Endothelial cell of umbilical vein (primary cell): ENCODE measurements at regions not wholly inside any gene's neighbourhood (a gene's known extent, or its start where the extent isn't known, plus 50 kb on each side); places are given as distances from the start of the nearest gene placed in this dataset.
A peak's percentile ranks its signal among the peaks of the same experiment; 100 is the strongest.

Experiments
- BruUV-seq: library from RNA; stranded (reverse); fragments of 400-500 nt; replicated peaks from 2 replicates; lab custom pipeline; 2021; lab: Mats Ljungman, UMichigan
- CTCF ChIA-PET: fragments of 300-600, 350-600 bp; sonication (Branson Sonifier 250); formaldehyde crosslinking; loops from one replicate; lab custom pipeline; 2021; ENCODE audit warnings: antibody characterized with exemption, inconsistent platforms; lab: Charles Lee
- POLR2A ChIA-PET: fragments of 300-600, 350-600 bp; sonication (Branson Sonifier 250); formaldehyde crosslinking; loops from one replicate; lab custom pipeline; 2021; ENCODE audit warnings: antibody characterized with exemption, inconsistent platforms; lab: Charles Lee
- DNase-seq: peaks from one replicate; pipeline ENCODE4 v3.0.0-alpha.2; 2011; ENCODE audit warnings: low read depth, low spot score
- FAIRE-seq: peaks from 2 replicates; lab custom pipeline; 2011; peaks lifted over from hg19 to GRCh38; lab: Jason Lieb, UNC
- H2AFZ ChIP-seq: 2 replicates; pipeline ENCODE4 v1.6.0; 2012; ENCODE audit warnings: low read depth, low read length, control low read depth, inconsistent platforms
- H3K27ac ChIP-seq: 2 replicates; pipeline ENCODE4 v1.5.1; 2011; ENCODE audit warnings: low read depth, mild to moderate bottlenecking, control low read depth, low read length, moderate library complexity; ENCODE audit not compliant: insufficient read depth
- H3K27me3 ChIP-seq, 2 experiments: 2 replicates each; pipeline versions ENCODE4 v1.6.0 to v1.6.1; 2011; ENCODE audit warnings: low read length in 2 of 2, mixed read lengths in 1 of 2; ENCODE audit not compliant: control insufficient read depth in 2 of 2, insufficient read depth in 2 of 2
- H3K36me3 ChIP-seq, 2 experiments: 2 replicates in 1 of 2; 3 replicates in 1 of 2; pipeline ENCODE4 v1.5.1; 2011; ENCODE audit warnings: low read length in 2 of 2, mild to moderate bottlenecking in 1 of 2, moderate library complexity in 1 of 2; ENCODE audit not compliant: control insufficient read depth in 2 of 2, insufficient read depth in 2 of 2; ENCODE audit errors: extremely low read depth in 1 of 2
- H3K4me1 ChIP-seq: 3 replicates; pipeline ENCODE4 v1.5.1; 2011; ENCODE audit warnings: mild to moderate bottlenecking, low read length; ENCODE audit not compliant: control insufficient read depth, insufficient read depth; ENCODE audit errors: extremely low read depth
- H3K4me2 ChIP-seq: 2 replicates; pipeline ENCODE4 v1.6.1; 2011; ENCODE audit warnings: low read length, control low read depth, mixed read lengths; ENCODE audit not compliant: insufficient read depth
- H3K4me3 ChIP-seq, 3 experiments: fragments of 200-600 bp in 1 of 3; sonication (generic), shearing (Covaris generic) in 1 of 3; replicated peaks in 1 of 3; 2 replicates each; pipeline ENCODE4 v1.5.1; 2011 to 2016; ENCODE audit warnings: control low read depth in 3 of 3, low read length in 3 of 3, mild to moderate bottlenecking in 2 of 3, inconsistent platforms in 1 of 3, low read depth in 1 of 3, moderate library complexity in 1 of 3; ENCODE audit not compliant: insufficient read depth in 1 of 3
- H3K79me2 ChIP-seq: 2 replicates; pipeline ENCODE4 v1.6.0; 2012; ENCODE audit warnings: low read length, inconsistent platforms; ENCODE audit not compliant: control insufficient read depth, insufficient read depth
- H3K9ac ChIP-seq: replicated peaks from 2 replicates; pipeline ENCODE3; 2011; ENCODE audit warnings: low read length, control low read depth; ENCODE audit not compliant: insufficient read depth; ENCODE audit errors: extremely low read depth
- H3K9me1 ChIP-seq: replicated peaks from 3 replicates; pipeline ENCODE4 v1.6.0; 2011; ENCODE audit warnings: mild to moderate bottlenecking, low read length; ENCODE audit not compliant: control insufficient read depth, insufficient read depth; ENCODE audit errors: extremely low read depth
- H3K9me3 ChIP-seq: replicated peaks from 2 replicates; pipeline ENCODE4 v1.5.1; 2012; ENCODE audit warnings: low read length, inconsistent platforms; ENCODE audit not compliant: control insufficient read depth, insufficient read depth
- H4K20me1 ChIP-seq: replicated peaks from 2 replicates; pipeline ENCODE3; 2011; ENCODE audit warnings: mild to moderate bottlenecking, low read length; ENCODE audit not compliant: control insufficient read depth, insufficient read depth; ENCODE audit errors: extremely low read depth
- GATA2 ChIP-seq: IDR thresholded peaks from 2 replicates; pipeline ENCODE4 v1.7.0; 2011; ENCODE audit warnings: low read depth, mild to moderate bottlenecking, moderate library complexity, mixed read lengths, low read length; ENCODE audit not compliant: insufficient read length, insufficient read depth
- JUN ChIP-seq: IDR thresholded peaks from 2 replicates; pipeline ENCODE4 v1.6.1; 2011; ENCODE audit warnings: borderline replicate concordance, low read depth; ENCODE audit not compliant: insufficient read length, insufficient read depth
- POLR2A ChIP-seq: IDR thresholded peaks from 2 replicates; pipeline ENCODE4 v1.6.1; 2012; ENCODE audit warnings: low read depth, mild to moderate bottlenecking, control low read depth, low read length
- dilution Hi-C: fragments of 300-500 bp; cut with MboI; formaldehyde crosslinking; loops from one replicate; pipeline ENCODE4 v1.15.0; 2019; ENCODE audit warnings: low sequenced_read_pairs; ENCODE audit not compliant: extremely low pct_ligation_motif_present
- intact Hi-C: fragments of 100-400 bp; cut with micrococcal nuclease; formaldehyde crosslinking; loops from one replicate; pipeline ENCODE4 v1.10.0; 2022
- TF ChIP-seq, protein P1 (sequence below): IDR thresholded peaks from 2 replicates; pipeline ENCODE4 v1.6.1; 2011; ENCODE audit not compliant: insufficient read depth, insufficient read length

DNA sequence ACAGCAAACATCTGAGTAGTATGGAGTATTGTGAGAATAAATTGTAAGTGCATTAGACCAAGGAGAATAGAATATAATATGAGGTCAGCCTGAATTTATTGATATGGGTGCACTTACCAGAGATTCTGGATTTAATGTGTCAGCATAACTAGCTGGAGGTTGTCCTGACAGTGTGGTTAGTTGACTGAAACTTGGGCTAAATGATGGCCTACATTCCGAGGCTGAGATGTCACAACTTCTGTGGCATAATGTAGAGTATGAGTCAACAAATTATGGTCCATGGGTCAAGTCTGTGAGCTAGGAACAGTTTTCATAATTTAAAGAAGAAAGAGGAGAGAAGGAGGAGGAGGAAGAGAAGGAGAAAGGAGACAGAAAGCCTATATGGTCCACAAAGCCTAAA, 127.6 kb downstream of the QPCT start:
- intact Hi-C loops (no loop called here), dilution Hi-C loops (no loop called here)
- DNase-seq (no peak), FAIRE-seq (peak; percentile 21)
- BruUV-seq, result no TSS peak
- no peaks in the 10 kb centered on the region for H3K9me1 ChIP-seq
- TF ChIP-seq, protein P1, sequence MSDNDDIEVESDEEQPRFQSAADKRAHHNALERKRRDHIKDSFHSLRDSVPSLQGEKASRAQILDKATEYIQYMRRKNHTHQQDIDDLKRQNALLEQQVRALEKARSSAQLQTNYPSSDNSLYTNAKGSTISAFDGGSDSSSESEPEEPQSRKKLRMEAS, result no peak
- TF ChIP-seq JUN (no peak), POLR2A (no peak)
- CTCF ChIA-PET, result interaction anchor here (1.9 to 2.6 kb wide), 2 partner anchors 17 to 57 kb away, joined by 7 to 14 read pairs; no protein-coding TSS in a partner anchor
- peaks cover 6% of the 10 kb centered on the region for H3K4me1 ChIP-seq
- H2AFZ ChIP-seq, result no peak overlapping the region
- no peak overlapping the region for H3K4me2 ChIP-seq
- no peaks in the 10 kb centered on the region for H3K79me2 ChIP-seq
- H4K20me1 ChIP-seq, result no peaks in the 10 kb centered on the region
- H3K9me3 ChIP-seq, result no peaks in the 10 kb centered on the region
- no peak overlapping the region for H3K4me3 ChIP-seq
- H3K27ac ChIP-seq, result no peak overlapping the region
- H3K36me3 ChIP-seq, result no peaks in the 10 kb centered on the region
- no peaks in the 10 kb centered on the region for H3K27me3 ChIP-seq
- no peak overlapping the region for H3K9ac ChIP-seq
- POLR2A ChIA-PET, result no interaction called here

DNA sequence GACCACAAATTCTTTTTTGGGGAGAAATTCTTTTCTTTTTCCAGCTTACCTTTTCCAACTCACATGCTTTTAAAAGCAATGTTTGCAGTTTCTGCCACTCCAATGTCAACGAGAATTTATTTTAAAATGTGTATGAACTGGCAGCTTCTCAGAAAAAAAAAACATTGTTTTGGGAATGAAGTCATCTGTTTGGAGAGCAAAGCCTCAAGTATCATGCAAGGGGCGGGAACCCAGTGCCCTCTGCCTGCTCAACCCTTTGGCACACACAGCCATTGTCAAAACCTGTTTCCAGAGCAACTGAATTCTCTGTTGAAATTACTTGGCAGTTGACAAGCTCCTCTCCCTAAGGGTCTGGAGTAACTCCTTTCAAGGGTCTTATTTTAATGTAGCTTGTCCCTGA, 128.5 kb downstream of the QPCT start:
- peaks cover 6% of the 10 kb centered on the region for H3K4me1 ChIP-seq
- H3K4me2 ChIP-seq, result no peak overlapping the region
- H3K36me3 ChIP-seq, result no peaks in the 10 kb centered on the region
- no peaks in the 10 kb centered on the region for H3K27me3 ChIP-seq
- H3K9ac ChIP-seq, result no peak overlapping the region
- no peaks in the 10 kb centered on the region for H3K9me3 ChIP-seq
- BruUV-seq, result no TSS peak
- no peak overlapping the region for H3K27ac ChIP-seq
- TF ChIP-seq GATA2 (no peak), JUN (peak; percentile 32)
- no peaks in the 10 kb centered on the region for H4K20me1 ChIP-seq
- intact Hi-C loops (no loop called here), dilution Hi-C loops (no loop called here)
- DNase-seq, result peak; percentile 82
- H3K4me3 ChIP-seq, result no peak overlapping the region
- CTCF ChIA-PET, result interaction anchor here (0.8 to 2.6 kb wide), 11 partner anchors 9 to 404 kb away, joined by 3 to 14 read pairs (median 4); no protein-coding TSS in a partner anchor
- peak; percentile 67 for FAIRE-seq
- H3K79me2 ChIP-seq, result no peaks in the 10 kb centered on the region
- H2AFZ ChIP-seq, result no peak overlapping the region
- POLR2A ChIA-PET, result no interaction called here
- H3K9me1 ChIP-seq, result no peaks in the 10 kb centered on the region
